HL-60 (cell line): ENCODE measurements at regions not wholly inside any gene's neighbourhood (a gene's known extent, or its start where the extent isn't known, plus 50 kb on each side); places are given as distances from the start of the nearest gene placed in this dataset.

Source experiments
- CTCF ChIP-seq: IDR thresholded peaks from one replicate; pipeline ENCODE4 v1.5.1; 2011; ENCODE audit warnings: low read length, control low read depth, inconsistent platforms; ENCODE audit not compliant: insufficient read depth
- POLR2AphosphoS5 ChIP-seq: IDR thresholded peaks from 2 replicates; pipeline ENCODE4 v1.6.1; 2012; ENCODE audit warnings: low read depth
- SPI1 ChIP-seq: IDR thresholded peaks from 2 replicates; pipeline ENCODE4 v1.6.1; 2012; ENCODE audit warnings: low read depth, mild to moderate bottlenecking, borderline replicate concordance

GRCh38 chr7:145692237-145692950, 424.2 kb upstream of the CNTNAP2 start:
- TF ChIP-seq CTCF = no peak
- TF ChIP-seq SPI1 = no peak
- TF ChIP-seq POLR2AphosphoS5 = no peak
